ENCODE measurements at regions not wholly inside any gene's neighbourhood (a gene's known extent, or its start where the extent isn't known, plus 50 kb on each side); places are given as distances from the start of the nearest gene placed in this dataset.

DNA sequence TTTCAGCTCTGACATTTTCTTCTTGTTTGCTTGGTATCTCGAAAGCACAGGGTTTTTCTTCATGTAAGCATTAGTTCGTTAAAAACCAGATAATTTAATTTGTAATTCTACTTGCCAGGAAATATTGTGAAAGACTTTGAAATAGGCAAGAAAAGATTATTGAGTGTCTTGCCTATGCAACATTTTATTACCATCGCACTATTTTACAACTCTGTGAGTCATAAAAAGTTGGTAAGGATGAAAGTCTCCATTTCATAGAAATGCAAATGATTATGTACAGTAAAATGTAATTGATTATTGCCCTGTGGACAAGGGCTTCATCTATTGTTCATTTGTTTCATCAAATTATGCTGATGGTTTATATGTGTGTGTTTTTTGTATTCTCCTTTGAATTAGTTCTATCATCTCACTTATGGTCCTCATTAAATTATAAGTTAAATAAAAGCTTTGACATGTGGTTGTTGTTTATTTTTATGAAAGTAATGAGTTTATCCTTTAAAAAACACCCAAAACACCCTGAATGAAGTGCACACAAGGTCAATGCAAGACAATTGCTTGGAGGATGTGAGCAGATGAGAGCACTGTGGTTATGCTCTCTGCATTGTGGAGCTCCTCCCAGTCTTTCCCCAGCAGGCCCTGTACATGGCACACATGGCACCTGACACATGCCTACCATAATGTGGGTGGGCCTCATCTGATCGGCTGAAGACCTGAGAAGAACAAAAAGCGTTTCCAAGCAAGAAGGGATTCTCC is 230.8 kb downstream of the CXCL12 start:
- H3K9me3 ChIP-seq (ENCODE audit: severe bottlenecking): peaks cover 8% of the 10 kb centered on the region
- DNase-seq: no peak
- no peaks in the 10 kb centered on the region for H3K36me3 ChIP-seq
- H3K27ac ChIP-seq: no peak overlapping the region
- no peak for TF ChIP-seq CTCF (IDR thresholded peaks at IDR 0.05; ENCODE audit: low read depth, low read length)
- H3K4me3 ChIP-seq (ENCODE audit: low read depth, low read length): no peak overlapping the region
- peaks cover 22% of the 10 kb centered on the region for H3K27me3 ChIP-seq (ENCODE audit: insufficient read depth, low read depth, severe bottlenecking)

GRCh38 chr10:44143556-44143955 is 241.3 kb downstream of the CXCL12 start:
- TF ChIP-seq CTCF (IDR thresholded peaks at IDR 0.05; ENCODE audit: low read depth, low read length): no peak
- peaks cover 3% of the 10 kb centered on the region for H3K27me3 ChIP-seq (ENCODE audit: insufficient read depth, low read depth, severe bottlenecking)
- H3K36me3 ChIP-seq: no peaks in the 10 kb centered on the region
- no peak overlapping the region for H3K27ac ChIP-seq
- no peak for DNase-seq
- peaks cover 4% of the 10 kb centered on the region for H3K9me3 ChIP-seq (ENCODE audit: severe bottlenecking)
- no peak overlapping the region for H3K4me3 ChIP-seq (ENCODE audit: low read depth, low read length)

- Histone ChIP-seq H3K27ac (no peak overlapping the region), H3K27me3 (ENCODE audit: insufficient read depth, low read depth, severe bottlenecking) (peaks cover 33% of the 10 kb centered on the region), H3K4me3 (ENCODE audit: low read depth, low read length) (no peak overlapping the region), H3K9me3 (ENCODE audit: severe bottlenecking) (no peaks in the 10 kb centered on the region), H3K36me3 (no peaks in the 10 kb centered on the region)
- TF ChIP-seq CTCF (IDR thresholded peaks at IDR 0.05; ENCODE audit: low read depth, low read length): no peak
- no peak for DNase-seq
Observed at GRCh38 chr10:44132361-44133289, 252.3 kb downstream of the CXCL12 start.

DNA sequence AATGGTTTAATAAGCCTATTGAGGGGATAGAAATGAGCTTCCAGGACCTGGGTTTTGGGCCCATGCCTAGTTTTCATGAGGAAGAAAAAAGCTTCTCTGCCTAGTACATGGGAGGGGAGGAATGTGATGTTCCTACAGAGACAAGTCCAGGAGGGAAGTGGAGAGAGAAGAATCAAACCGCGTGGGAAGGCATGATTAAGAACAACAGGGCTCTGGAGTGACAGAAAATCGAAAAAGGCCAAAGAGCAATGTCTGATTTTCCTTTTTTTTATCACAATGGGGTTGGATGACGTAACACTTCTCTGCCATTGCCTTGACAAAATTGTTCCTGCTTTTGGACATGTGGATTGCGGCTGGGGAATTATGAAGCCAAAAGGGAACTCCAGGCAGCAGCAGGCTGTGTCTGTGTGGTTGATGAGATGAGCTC is 258.6 kb downstream of the CXCL12 start:
- Histone ChIP-seq H3K36me3 (no peaks in the 10 kb centered on the region), H3K4me3 (ENCODE audit: low read depth, low read length) (no peak overlapping the region), H3K9me3 (ENCODE audit: severe bottlenecking) (no peaks in the 10 kb centered on the region), H3K27ac (no peak overlapping the region), H3K27me3 (ENCODE audit: insufficient read depth, low read depth, severe bottlenecking) (peaks cover 23% of the 10 kb centered on the region)
- no peak for DNase-seq
- no peak for TF ChIP-seq CTCF (IDR thresholded peaks at IDR 0.05; ENCODE audit: low read depth, low read length)

GRCh38 chr10:44125879-44126278 is 259.0 kb downstream of the CXCL12 start:
- Histone ChIP-seq H3K36me3 (no peaks in the 10 kb centered on the region), H3K27me3 (ENCODE audit: insufficient read depth, low read depth, severe bottlenecking) (peaks cover 23% of the 10 kb centered on the region), H3K27ac (no peak overlapping the region), H3K9me3 (ENCODE audit: severe bottlenecking) (no peaks in the 10 kb centered on the region), H3K4me3 (ENCODE audit: low read depth, low read length) (no peak overlapping the region)
- DNase-seq: no peak
- TF ChIP-seq CTCF (IDR thresholded peaks at IDR 0.05; ENCODE audit: low read depth, low read length): no peak

All from WERI-Rb-1 (cell line).